ENCODE measurements at regions not wholly inside any gene's neighbourhood (a gene's known extent, or its start where the extent isn't known, plus 50 kb on each side); places are given as distances from the start of the nearest gene placed in this dataset.

- no peaks in the 10 kb centered on the region for H3K9me3 ChIP-seq
- H3K4me1 ChIP-seq = no peaks in the 10 kb centered on the region
- TF ChIP-seq POLR2AphosphoS5 (IDR thresholded peaks at IDR 0.05) = no peak
- no peak for TF ChIP-seq POLR2A (IDR thresholded peaks at IDR 0.05; ENCODE audit: low read depth)
- no peak for TF ChIP-seq CTCF (IDR thresholded peaks at IDR 0.05)
- TF ChIP-seq EP300 (IDR thresholded peaks at IDR 0.05) = no peak
- H3K4me3 ChIP-seq = no peak overlapping the region
- no peak overlapping the region for H3K27ac ChIP-seq (replicated peaks in 1 of 4)
- no peaks in the 10 kb centered on the region for H3K36me3 ChIP-seq
- WGBS = 75% methylated on average over 2 of the region's 2 CpGs
- no peak for DNase-seq (ENCODE audit: extremely low spot score)
- no peaks in the 10 kb centered on the region for H3K27me3 ChIP-seq
- intact Hi-C loops (cut with DNase I) = no loop called here
These were observed 342.8 kb downstream of the PPARGC1A start for GRCh38 chr4:23547096-23547495.

GRCh38 chr4:23539969-23540569 is 349.8 kb downstream of the PPARGC1A start:
- H3K27me3 ChIP-seq = no peaks in the 10 kb centered on the region
- H3K4me3 ChIP-seq = no peak overlapping the region
- intact Hi-C loops (cut with DNase I) = no loop called here
- TF ChIP-seq EP300 (IDR thresholded peaks at IDR 0.05) (no peak), POLR2AphosphoS5 (IDR thresholded peaks at IDR 0.05) (no peak), CTCF (IDR thresholded peaks at IDR 0.05) (no peak), POLR2A (IDR thresholded peaks at IDR 0.05; ENCODE audit: low read depth) (no peak)
- no peaks in the 10 kb centered on the region for H3K36me3 ChIP-seq
- no peaks in the 10 kb centered on the region for H3K4me1 ChIP-seq
- WGBS = 68% methylated on average over 5 of the region's 5 CpGs
- no peak overlapping the region for H3K27ac ChIP-seq (replicated peaks in 1 of 4)
- H3K9me3 ChIP-seq = no peaks in the 10 kb centered on the region
- no peak for DNase-seq (ENCODE audit: extremely low spot score)

GRCh38 chr4:23533859-23534258 is 356.0 kb downstream of the PPARGC1A start:
- Histone ChIP-seq H3K36me3 (no peaks in the 10 kb centered on the region), H3K27ac (replicated peaks in 1 of 4) (no peak overlapping the region), H3K27me3 (no peaks in the 10 kb centered on the region), H3K9me3 (peaks cover 0 to 3% (median 3%) of the 10 kb centered on the region in 4 donors), H3K4me3 (no peak overlapping the region), H3K4me1 (no peaks in the 10 kb centered on the region)
- intact Hi-C loops (cut with DNase I) = no loop called here
- DNase-seq (ENCODE audit: extremely low spot score) = no peak
- TF ChIP-seq POLR2AphosphoS5 (IDR thresholded peaks at IDR 0.05) (no peak), CTCF (IDR thresholded peaks at IDR 0.05) (no peak), POLR2A (IDR thresholded peaks at IDR 0.05; ENCODE audit: low read depth) (no peak), EP300 (IDR thresholded peaks at IDR 0.05) (no peak)
- WGBS = 92% methylated on average over 2 of the region's 2 CpGs

GRCh38 chr4:23516716-23517115 is 373.1 kb downstream of the PPARGC1A start:
- H3K36me3 ChIP-seq = no peaks in the 10 kb centered on the region
- H3K27ac ChIP-seq (replicated peaks in 1 of 4) = no peak overlapping the region
- no peak overlapping the region for H3K4me3 ChIP-seq
- TF ChIP-seq CTCF (IDR thresholded peaks at IDR 0.05) (no peak), POLR2A (IDR thresholded peaks at IDR 0.05; ENCODE audit: low read depth) (no peak), EP300 (IDR thresholded peaks at IDR 0.05) (no peak), POLR2AphosphoS5 (IDR thresholded peaks at IDR 0.05) (no peak)
- no peak for DNase-seq (ENCODE audit: extremely low spot score)
- H3K4me1 ChIP-seq = no peaks in the 10 kb centered on the region
- H3K9me3 ChIP-seq = no peaks in the 10 kb centered on the region
- intact Hi-C loops (cut with DNase I) = no loop called here
- WGBS = 94% methylated on average over 3 of the region's 3 CpGs
- no peaks in the 10 kb centered on the region for H3K27me3 ChIP-seq

- TF ChIP-seq POLR2A (IDR thresholded peaks at IDR 0.05; ENCODE audit: low read depth) (no peak), EP300 (IDR thresholded peaks at IDR 0.05) (no peak), CTCF (IDR thresholded peaks at IDR 0.05) (no peak), POLR2AphosphoS5 (IDR thresholded peaks at IDR 0.05) (no peak)
- Histone ChIP-seq H3K9me3 (no peaks in the 10 kb centered on the region), H3K4me3 (no peak overlapping the region), H3K36me3 (no peaks in the 10 kb centered on the region), H3K27ac (replicated peaks in 1 of 4) (no peak overlapping the region), H3K4me1 (peaks cover 0 to 12% (median 9%) of the 10 kb centered on the region in 4 donors), H3K27me3 (no peaks in the 10 kb centered on the region)
- intact Hi-C loops (cut with DNase I) = no loop called here
- WGBS = 42% methylated on average over 2 of the region's 2 CpGs
- DNase-seq (ENCODE audit: extremely low spot score) = no peak
These were observed 385.8 kb downstream of the PPARGC1A start for GRCh38 chr4:23504083-23504482.

Measured in esophagus muscularis mucosa (tissue), 4 donors.